ENCODE measurements at regions not wholly inside any gene's neighbourhood (a gene's known extent, or its start where the extent isn't known, plus 50 kb on each side); places are given as distances from the start of the nearest gene placed in this dataset.

- Histone ChIP-seq H3K4me1 (ENCODE audit: control insufficient read depth in 3 of 3, insufficient read depth in 3 of 3, low read length in 3 of 3) (peaks cover 0 to 7% (median 0%) of the 10 kb centered on the region in 3 donors), H3K9me3 (ENCODE audit: control insufficient read depth in 3 of 3, low read length in 3 of 3) (peaks cover 0 to 1% (median 0%) of the 10 kb centered on the region in 3 donors), H3K27ac (ENCODE audit: low read depth, low read length) (no peak overlapping the region)
These were observed 302.6 kb downstream of the OSTF1 start for GRCh38 chr9:75390951-75391350.

GRCh38 chr9:75391497-75391896 lies 303.2 kb downstream of the OSTF1 start:
- no peaks in the 10 kb centered on the region for H3K27me3 ChIP-seq (ENCODE audit: control insufficient read depth in 3 of 3, insufficient read depth in 3 of 3, low read length in 3 of 3)

More at GRCh38 chr9:75390951-75391350, 302.6 kb downstream of the OSTF1 start:
- Histone ChIP-seq H3K9ac (ENCODE audit: low read depth in 1 of 3, low read length in 3 of 3) (no peak overlapping the region), H3K4me3 (ENCODE audit: low read length in 3 of 3) (no peak overlapping the region), H3K36me3 (ENCODE audit: control insufficient read depth in 3 of 3, insufficient read depth in 3 of 3, low read length in 3 of 3) (no peaks in the 10 kb centered on the region), H3K27me3 (ENCODE audit: control insufficient read depth in 3 of 3, insufficient read depth in 3 of 3, low read length in 3 of 3) (no peaks in the 10 kb centered on the region)

GRCh38 chr9:75395336-75395735 lies 307.0 kb downstream of the OSTF1 start:
- Histone ChIP-seq H3K27ac (ENCODE audit: low read depth, low read length) (no peak overlapping the region), H3K4me3 (ENCODE audit: low read length in 3 of 3) (no peak overlapping the region), H3K36me3 (ENCODE audit: control insufficient read depth in 3 of 3, insufficient read depth in 3 of 3, low read length in 3 of 3) (no peaks in the 10 kb centered on the region), H3K9me3 (ENCODE audit: control insufficient read depth in 3 of 3, low read length in 3 of 3) (no peaks in the 10 kb centered on the region), H3K27me3 (ENCODE audit: control insufficient read depth in 3 of 3, insufficient read depth in 3 of 3, low read length in 3 of 3) (no peaks in the 10 kb centered on the region), H3K9ac (ENCODE audit: low read depth in 1 of 3, low read length in 3 of 3) (no peak overlapping the region), H3K4me1 (ENCODE audit: control insufficient read depth in 3 of 3, insufficient read depth in 3 of 3, low read length in 3 of 3) (no peaks in the 10 kb centered on the region)

More at GRCh38 chr9:75391497-75391896, 303.2 kb downstream of the OSTF1 start:
- no peak overlapping the region for H3K9ac ChIP-seq (ENCODE audit: low read depth in 1 of 3, low read length in 3 of 3)
- H3K27ac ChIP-seq (ENCODE audit: low read depth, low read length), result no peak overlapping the region
- H3K36me3 ChIP-seq (ENCODE audit: control insufficient read depth in 3 of 3, insufficient read depth in 3 of 3, low read length in 3 of 3), result no peaks in the 10 kb centered on the region
- H3K4me1 ChIP-seq (ENCODE audit: control insufficient read depth in 3 of 3, insufficient read depth in 3 of 3, low read length in 3 of 3), result peaks cover 0 to 7% (median 0%) of the 10 kb centered on the region in 3 donors
- no peak overlapping the region for H3K4me3 ChIP-seq (ENCODE audit: low read length in 3 of 3)
- H3K9me3 ChIP-seq (ENCODE audit: control insufficient read depth in 3 of 3, low read length in 3 of 3), result peaks cover 0 to 1% (median 0%) of the 10 kb centered on the region in 3 donors

- no peak overlapping the region for H3K4me3 ChIP-seq (ENCODE audit: low read length in 3 of 3)
- no peaks in the 10 kb centered on the region for H3K36me3 ChIP-seq (ENCODE audit: control insufficient read depth in 3 of 3, insufficient read depth in 3 of 3, low read length in 3 of 3)
- no peaks in the 10 kb centered on the region for H3K9me3 ChIP-seq (ENCODE audit: control insufficient read depth in 3 of 3, low read length in 3 of 3)
- H3K27ac ChIP-seq (ENCODE audit: low read depth, low read length), result no peak overlapping the region
- H3K9ac ChIP-seq (ENCODE audit: low read depth in 1 of 3, low read length in 3 of 3), result no peak overlapping the region
- H3K27me3 ChIP-seq (ENCODE audit: control insufficient read depth in 3 of 3, insufficient read depth in 3 of 3, low read length in 3 of 3), result no peaks in the 10 kb centered on the region
- no peaks in the 10 kb centered on the region for H3K4me1 ChIP-seq (ENCODE audit: control insufficient read depth in 3 of 3, insufficient read depth in 3 of 3, low read length in 3 of 3)
These were observed 309.5 kb downstream of the OSTF1 start for GRCh38 chr9:75397836-75398235.

GRCh38 chr9:75408391-75408790 lies 320.1 kb downstream of the OSTF1 start:
- Histone ChIP-seq H3K9me3 (ENCODE audit: control insufficient read depth in 3 of 3, low read length in 3 of 3) (no peaks in the 10 kb centered on the region), H3K9ac (ENCODE audit: low read depth in 1 of 3, low read length in 3 of 3) (no peak overlapping the region), H3K4me3 (ENCODE audit: low read length in 3 of 3) (no peak overlapping the region)

GRCh38 chr9:75410405-75410804 lies 322.1 kb downstream of the OSTF1 start:
- Histone ChIP-seq H3K4me1 (ENCODE audit: control insufficient read depth in 3 of 3, insufficient read depth in 3 of 3, low read length in 3 of 3) (no peaks in the 10 kb centered on the region), H3K27me3 (ENCODE audit: control insufficient read depth in 3 of 3, insufficient read depth in 3 of 3, low read length in 3 of 3) (no peaks in the 10 kb centered on the region), H3K9ac (ENCODE audit: low read depth in 1 of 3, low read length in 3 of 3) (no peak overlapping the region), H3K4me3 (ENCODE audit: low read length in 3 of 3) (no peak overlapping the region), H3K9me3 (ENCODE audit: control insufficient read depth in 3 of 3, low read length in 3 of 3) (no peaks in the 10 kb centered on the region), H3K27ac (ENCODE audit: low read depth, low read length) (no peak overlapping the region), H3K36me3 (ENCODE audit: control insufficient read depth in 3 of 3, insufficient read depth in 3 of 3, low read length in 3 of 3) (no peaks in the 10 kb centered on the region)

More at GRCh38 chr9:75408391-75408790, 320.1 kb downstream of the OSTF1 start:
- no peaks in the 10 kb centered on the region for H3K27me3 ChIP-seq (ENCODE audit: control insufficient read depth in 3 of 3, insufficient read depth in 3 of 3, low read length in 3 of 3)
- H3K27ac ChIP-seq (ENCODE audit: low read depth, low read length), result no peak overlapping the region
- H3K4me1 ChIP-seq (ENCODE audit: control insufficient read depth in 3 of 3, insufficient read depth in 3 of 3, low read length in 3 of 3), result no peaks in the 10 kb centered on the region
- no peaks in the 10 kb centered on the region for H3K36me3 ChIP-seq (ENCODE audit: control insufficient read depth in 3 of 3, insufficient read depth in 3 of 3, low read length in 3 of 3)

GRCh38 chr9:75414371-75415160 lies 326.3 kb downstream of the OSTF1 start:
- Histone ChIP-seq H3K36me3 (ENCODE audit: control insufficient read depth in 3 of 3, insufficient read depth in 3 of 3, low read length in 3 of 3) (no peaks in the 10 kb centered on the region), H3K27me3 (ENCODE audit: control insufficient read depth in 3 of 3, insufficient read depth in 3 of 3, low read length in 3 of 3) (no peaks in the 10 kb centered on the region), H3K9ac (ENCODE audit: low read depth in 1 of 3, low read length in 3 of 3) (no peak overlapping the region), H3K4me1 (ENCODE audit: control insufficient read depth in 3 of 3, insufficient read depth in 3 of 3, low read length in 3 of 3) (no peaks in the 10 kb centered on the region), H3K27ac (ENCODE audit: low read depth, low read length) (no peak overlapping the region), H3K4me3 (ENCODE audit: low read length in 3 of 3) (no peak overlapping the region), H3K9me3 (ENCODE audit: control insufficient read depth in 3 of 3, low read length in 3 of 3) (no peaks in the 10 kb centered on the region)

- H3K27me3 ChIP-seq (ENCODE audit: control insufficient read depth in 3 of 3, insufficient read depth in 3 of 3, low read length in 3 of 3), result no peaks in the 10 kb centered on the region
- no peaks in the 10 kb centered on the region for H3K4me1 ChIP-seq (ENCODE audit: control insufficient read depth in 3 of 3, insufficient read depth in 3 of 3, low read length in 3 of 3)
- no peak overlapping the region for H3K27ac ChIP-seq (ENCODE audit: low read depth, low read length)
- no peaks in the 10 kb centered on the region for H3K36me3 ChIP-seq (ENCODE audit: control insufficient read depth in 3 of 3, insufficient read depth in 3 of 3, low read length in 3 of 3)
- H3K9me3 ChIP-seq (ENCODE audit: control insufficient read depth in 3 of 3, low read length in 3 of 3), result no peaks in the 10 kb centered on the region
- no peak overlapping the region for H3K4me3 ChIP-seq (ENCODE audit: low read length in 3 of 3)
- no peak overlapping the region for H3K9ac ChIP-seq (ENCODE audit: low read depth in 1 of 3, low read length in 3 of 3)
These were observed 329.2 kb downstream of the OSTF1 start for GRCh38 chr9:75417471-75417870.

- Histone ChIP-seq H3K27me3 (ENCODE audit: control insufficient read depth in 3 of 3, insufficient read depth in 3 of 3, low read length in 3 of 3) (no peaks in the 10 kb centered on the region), H3K36me3 (ENCODE audit: control insufficient read depth in 3 of 3, insufficient read depth in 3 of 3, low read length in 3 of 3) (no peaks in the 10 kb centered on the region), H3K27ac (ENCODE audit: low read depth, low read length) (no peak overlapping the region), H3K9ac (ENCODE audit: low read depth in 1 of 3, low read length in 3 of 3) (no peak overlapping the region), H3K9me3 (ENCODE audit: control insufficient read depth in 3 of 3, low read length in 3 of 3) (no peaks in the 10 kb centered on the region), H3K4me3 (ENCODE audit: low read length in 3 of 3) (no peak overlapping the region), H3K4me1 (ENCODE audit: control insufficient read depth in 3 of 3, insufficient read depth in 3 of 3, low read length in 3 of 3) (no peaks in the 10 kb centered on the region)
These were observed 330.2 kb downstream of the OSTF1 start for GRCh38 chr9:75418518-75418917.

GRCh38 chr9:75422944-75423522 lies 334.7 kb downstream of the OSTF1 start:
- Histone ChIP-seq H3K9me3 (ENCODE audit: control insufficient read depth in 3 of 3, low read length in 3 of 3) (no peaks in the 10 kb centered on the region), H3K4me1 (ENCODE audit: control insufficient read depth in 3 of 3, insufficient read depth in 3 of 3, low read length in 3 of 3) (no peaks in the 10 kb centered on the region), H3K36me3 (ENCODE audit: control insufficient read depth in 3 of 3, insufficient read depth in 3 of 3, low read length in 3 of 3) (no peaks in the 10 kb centered on the region), H3K4me3 (ENCODE audit: low read length in 3 of 3) (no peak overlapping the region), H3K27ac (ENCODE audit: low read depth, low read length) (no peak overlapping the region), H3K9ac (ENCODE audit: low read depth in 1 of 3, low read length in 3 of 3) (no peak overlapping the region), H3K27me3 (ENCODE audit: control insufficient read depth in 3 of 3, insufficient read depth in 3 of 3, low read length in 3 of 3) (no peaks in the 10 kb centered on the region)

Measured in skeletal muscle tissue (tissue), 3 donors.